ENCODE measurements at regions not wholly inside any gene's neighbourhood (a gene's known extent, or its start where the extent isn't known, plus 50 kb on each side); places are given as distances from the start of the nearest gene placed in this dataset.

DNA sequence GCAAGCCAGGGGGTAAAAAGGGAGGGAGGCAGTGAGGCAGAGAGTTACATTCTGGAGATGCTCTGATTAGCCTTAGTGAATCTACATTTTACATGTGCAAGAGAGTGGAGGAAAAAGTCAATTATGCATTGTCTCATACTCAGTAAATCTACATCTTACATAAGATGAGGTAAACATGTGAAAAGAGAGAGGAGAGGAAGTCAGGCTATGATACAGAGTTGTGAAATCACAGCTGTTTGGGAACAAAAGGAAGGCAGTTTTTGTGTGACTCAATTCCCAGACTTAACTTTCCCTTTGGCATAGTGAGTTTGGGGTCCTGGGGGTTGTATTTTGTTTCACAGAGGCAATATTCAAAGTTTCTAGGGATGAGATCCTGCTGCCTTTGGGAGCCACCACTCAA is 67.8 kb downstream of the GP2 start:
- H3K36me3 Mint-ChIP-seq = no peaks in the 10 kb centered on the region
- H3K4me3 Mint-ChIP-seq = no peak overlapping the region
- peaks cover 3 to 9% (median 4%) of the 10 kb centered on the region in 3 donors for H3K9me3 Mint-ChIP-seq
- no peak overlapping the region for H3K27ac Mint-ChIP-seq
- no peaks in the 10 kb centered on the region for H3K4me1 Mint-ChIP-seq
- peaks cover 7% of the 10 kb centered on the region for H3K27me3 Mint-ChIP-seq

DNA sequence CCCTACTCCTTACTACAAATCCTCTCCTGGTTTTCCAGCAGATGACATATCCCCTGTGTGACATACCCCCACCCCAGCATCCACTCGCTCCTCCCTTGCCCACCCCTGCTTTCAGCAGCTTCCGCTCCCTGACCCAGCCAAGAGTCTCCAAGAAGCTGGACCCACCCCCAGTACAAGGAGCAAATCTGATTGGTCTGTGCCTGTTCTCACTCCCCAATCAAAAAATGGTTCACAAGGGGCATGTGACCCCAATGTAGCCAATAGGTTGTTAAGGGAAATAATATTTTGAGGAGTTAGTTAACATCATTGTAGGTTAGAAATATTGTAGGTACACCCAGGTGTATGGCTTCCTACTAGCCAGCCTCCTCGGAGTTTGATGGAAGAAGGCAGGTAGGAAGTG is 70.1 kb downstream of the GP2 start:
- H3K4me1 Mint-ChIP-seq = no peaks in the 10 kb centered on the region
- H3K4me3 Mint-ChIP-seq = no peak overlapping the region
- H3K27ac Mint-ChIP-seq = no peak overlapping the region
- H3K27me3 Mint-ChIP-seq = peaks cover 4% of the 10 kb centered on the region
- no peaks in the 10 kb centered on the region for H3K36me3 Mint-ChIP-seq
- peaks cover 3 to 9% (median 6%) of the 10 kb centered on the region in 3 donors for H3K9me3 Mint-ChIP-seq

DNA sequence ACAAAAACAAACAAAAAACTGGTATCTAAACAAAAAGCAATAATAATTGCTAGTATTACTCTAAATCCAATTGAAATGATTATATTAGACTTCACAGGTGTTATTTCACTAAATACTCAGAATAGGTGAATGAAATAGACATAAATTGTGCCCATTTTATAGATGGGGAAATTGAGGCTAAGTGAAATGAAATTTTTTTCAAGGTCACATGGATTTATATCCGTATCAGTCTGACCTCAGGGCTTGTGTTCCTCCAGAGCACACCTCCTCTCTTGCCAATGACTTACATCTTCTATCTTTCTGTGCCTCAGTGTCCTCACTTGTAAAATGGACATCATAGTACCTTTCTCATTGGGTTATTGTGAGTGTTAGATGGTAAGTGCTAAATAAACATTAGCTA is 72.3 kb downstream of the GP2 start:
- peaks cover 3 to 9% (median 4%) of the 10 kb centered on the region in 3 donors for H3K9me3 Mint-ChIP-seq
- no peak overlapping the region for H3K27ac Mint-ChIP-seq
- no peaks in the 10 kb centered on the region for H3K36me3 Mint-ChIP-seq
- H3K4me1 Mint-ChIP-seq = no peaks in the 10 kb centered on the region
- H3K27me3 Mint-ChIP-seq = peaks cover 1% of the 10 kb centered on the region
- H3K4me3 Mint-ChIP-seq = no peak overlapping the region

DNA sequence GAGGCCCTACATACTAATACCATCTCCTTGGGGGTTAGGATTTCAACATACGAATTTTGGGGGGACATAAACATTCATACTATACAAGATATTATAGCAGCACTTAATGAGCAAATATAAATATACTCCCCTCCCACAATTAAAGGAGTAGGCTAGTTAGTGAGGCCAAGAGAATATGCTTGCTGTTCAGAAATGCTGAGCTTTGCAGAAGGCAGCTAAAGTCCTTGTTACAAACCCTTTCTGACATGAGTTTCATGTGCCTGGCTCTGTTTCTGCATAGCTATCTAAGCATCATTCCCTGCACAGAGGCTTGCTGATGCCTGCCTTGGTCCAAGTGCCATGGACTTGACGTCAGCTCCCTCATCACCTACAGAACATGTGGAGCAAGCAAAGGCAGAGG is 73.5 kb downstream of the GP2 start:
- H3K9me3 Mint-ChIP-seq = peaks cover 0 to 6% (median 0%) of the 10 kb centered on the region in 3 donors
- no peaks in the 10 kb centered on the region for H3K36me3 Mint-ChIP-seq
- H3K4me3 Mint-ChIP-seq = no peak overlapping the region
- no peak overlapping the region for H3K27ac Mint-ChIP-seq
- H3K27me3 Mint-ChIP-seq = peaks cover 1% of the 10 kb centered on the region
- H3K4me1 Mint-ChIP-seq = no peaks in the 10 kb centered on the region

DNA sequence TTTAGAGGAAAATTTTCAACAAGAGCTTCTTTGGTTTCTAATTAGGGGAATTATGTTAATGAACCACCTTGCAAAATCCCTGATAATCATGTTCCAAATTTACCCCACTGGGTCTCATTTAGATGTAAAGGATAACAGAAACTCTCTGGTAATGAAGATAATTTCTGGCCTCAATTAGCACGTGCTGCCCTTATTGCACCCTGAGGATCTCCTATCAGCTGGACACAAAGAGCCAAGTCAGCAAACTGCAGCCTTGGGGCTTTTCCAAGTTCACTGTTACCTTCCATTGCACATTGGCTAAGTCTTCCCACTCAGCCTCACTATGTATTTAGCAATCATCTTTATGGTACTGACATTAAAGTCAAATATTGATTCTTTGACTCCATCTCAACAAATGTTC is 78.1 kb downstream of the GP2 start:
- Mint-ChIP-seq H3K9me3 (peaks cover 0 to 6% (median 2%) of the 10 kb centered on the region in 3 donors), H3K4me1 (no peaks in the 10 kb centered on the region), H3K27ac (no peak overlapping the region), H3K27me3 (peaks cover 7% of the 10 kb centered on the region), H3K4me3 (no peak overlapping the region), H3K36me3 (no peaks in the 10 kb centered on the region)

DNA sequence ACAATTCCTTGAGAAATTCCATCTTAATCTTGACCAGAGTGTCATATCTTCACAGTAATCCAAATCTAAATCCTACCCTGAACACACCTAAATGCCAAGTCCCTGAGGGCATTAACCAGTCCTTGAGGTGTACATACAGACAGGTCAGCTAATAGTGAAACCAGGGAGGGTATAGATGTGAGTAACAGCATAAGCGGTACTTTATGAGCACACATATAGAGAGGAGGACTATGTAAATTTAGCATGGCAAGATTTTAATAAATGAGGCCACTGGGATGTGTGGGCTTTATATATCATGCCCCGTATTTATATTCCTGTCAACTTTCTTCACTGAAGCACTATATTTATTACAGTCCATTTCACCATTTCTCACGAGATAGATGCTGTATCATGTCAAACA is 80.2 kb downstream of the GP2 start:
- H3K9me3 Mint-ChIP-seq = peaks cover 0 to 6% (median 2%) of the 10 kb centered on the region in 3 donors
- no peaks in the 10 kb centered on the region for H3K4me1 Mint-ChIP-seq
- H3K36me3 Mint-ChIP-seq = no peaks in the 10 kb centered on the region
- no peak overlapping the region for H3K27ac Mint-ChIP-seq
- peaks cover 8% of the 10 kb centered on the region for H3K27me3 Mint-ChIP-seq
- no peak overlapping the region for H3K4me3 Mint-ChIP-seq

DNA sequence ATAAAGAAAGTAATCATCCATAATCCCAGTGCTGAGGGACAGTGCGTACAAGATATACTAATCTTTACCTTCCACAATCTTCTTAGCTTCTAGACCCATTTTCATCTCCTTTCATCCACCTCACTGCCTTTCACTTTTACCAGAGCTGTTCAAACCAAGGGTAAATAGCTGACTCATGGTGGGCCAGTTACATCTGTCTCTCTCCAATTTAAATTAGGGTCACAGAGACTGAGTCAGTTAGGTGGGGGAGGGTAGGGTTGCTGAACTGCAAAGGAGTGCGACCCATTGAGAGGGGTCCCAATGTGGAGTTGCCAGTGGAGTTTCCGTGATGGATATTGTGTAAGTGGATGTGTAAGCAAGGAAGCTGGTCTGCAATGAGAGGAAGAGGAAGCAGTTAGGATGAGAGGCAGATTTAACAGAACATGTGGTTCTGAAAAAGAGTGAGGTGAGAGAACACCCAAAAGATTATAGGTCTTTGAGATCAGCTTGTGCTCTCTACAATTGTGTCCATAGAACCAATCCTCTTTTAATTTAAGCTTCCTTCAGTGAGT is 83.5 kb downstream of the GP2 start:
- Mint-ChIP-seq H3K27ac (no peak overlapping the region), H3K36me3 (no peaks in the 10 kb centered on the region), H3K27me3 (peaks cover 14% of the 10 kb centered on the region), H3K9me3 (peaks cover 2 to 5% (median 4%) of the 10 kb centered on the region in 3 donors), H3K4me1 (no peaks in the 10 kb centered on the region), H3K4me3 (no peak overlapping the region)

DNA sequence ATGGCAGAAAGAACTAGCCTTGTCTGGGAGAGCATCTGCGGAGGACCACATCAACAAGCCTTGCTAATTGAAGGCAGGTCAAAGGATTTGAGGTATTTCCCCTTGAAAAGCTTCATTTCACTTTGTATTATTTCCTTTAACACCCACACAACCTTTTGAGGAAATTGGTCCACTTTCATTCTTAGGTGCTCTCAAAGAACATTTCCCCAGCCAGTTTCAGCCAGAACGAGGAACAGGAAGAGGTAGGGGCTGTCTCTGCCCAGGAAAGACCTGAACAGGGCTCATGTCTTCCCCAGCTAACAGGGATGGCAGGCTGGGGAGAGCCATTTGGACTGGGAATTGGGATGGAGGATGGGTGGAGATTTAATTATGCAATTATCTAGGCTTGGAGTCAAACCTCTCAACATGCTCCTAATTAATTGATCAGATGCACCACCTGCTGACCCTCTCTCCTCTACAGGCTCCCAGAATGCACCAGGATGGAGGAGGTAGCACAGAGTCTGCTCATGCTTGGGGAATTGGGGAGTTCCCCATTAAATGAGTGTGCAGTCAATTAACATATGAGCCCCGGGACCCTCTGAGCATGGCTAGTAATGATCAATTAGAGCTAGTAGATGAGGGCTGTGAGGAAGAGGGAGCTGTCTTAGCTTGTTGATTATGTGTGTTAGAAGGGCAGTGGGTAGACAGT is 84.6 kb downstream of the GP2 start:
- Mint-ChIP-seq H3K4me3 (no peak overlapping the region), H3K27me3 (peaks cover 14% of the 10 kb centered on the region), H3K9me3 (peaks cover 2 to 5% (median 4%) of the 10 kb centered on the region in 3 donors), H3K36me3 (no peaks in the 10 kb centered on the region), H3K27ac (no peak overlapping the region), H3K4me1 (no peaks in the 10 kb centered on the region)

DNA sequence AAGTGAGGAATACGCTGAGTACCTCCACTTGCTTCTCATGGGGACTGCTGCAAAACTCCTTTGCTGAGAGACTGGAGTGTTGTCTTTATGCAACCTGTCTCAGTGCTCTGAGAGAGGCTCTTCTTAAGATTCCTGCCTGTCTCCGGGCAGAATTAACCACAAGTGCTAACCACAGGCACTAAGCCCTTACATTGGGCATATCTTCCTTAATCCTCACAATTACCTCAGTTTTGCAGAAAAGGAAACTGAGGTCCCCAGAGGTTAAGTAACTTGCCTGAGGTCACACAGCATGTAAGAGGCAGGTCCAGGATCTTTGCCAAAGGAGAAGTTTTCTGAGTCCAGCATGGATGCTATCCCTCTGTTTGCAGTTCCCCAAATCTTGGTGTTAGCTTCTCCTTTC is 86.0 kb downstream of the GP2 start:
- Mint-ChIP-seq H3K27me3 (peaks cover 14% of the 10 kb centered on the region), H3K27ac (no peak overlapping the region), H3K9me3 (peaks cover 2 to 5% (median 4%) of the 10 kb centered on the region in 3 donors), H3K4me1 (no peaks in the 10 kb centered on the region), H3K4me3 (no peak overlapping the region), H3K36me3 (no peaks in the 10 kb centered on the region)

DNA sequence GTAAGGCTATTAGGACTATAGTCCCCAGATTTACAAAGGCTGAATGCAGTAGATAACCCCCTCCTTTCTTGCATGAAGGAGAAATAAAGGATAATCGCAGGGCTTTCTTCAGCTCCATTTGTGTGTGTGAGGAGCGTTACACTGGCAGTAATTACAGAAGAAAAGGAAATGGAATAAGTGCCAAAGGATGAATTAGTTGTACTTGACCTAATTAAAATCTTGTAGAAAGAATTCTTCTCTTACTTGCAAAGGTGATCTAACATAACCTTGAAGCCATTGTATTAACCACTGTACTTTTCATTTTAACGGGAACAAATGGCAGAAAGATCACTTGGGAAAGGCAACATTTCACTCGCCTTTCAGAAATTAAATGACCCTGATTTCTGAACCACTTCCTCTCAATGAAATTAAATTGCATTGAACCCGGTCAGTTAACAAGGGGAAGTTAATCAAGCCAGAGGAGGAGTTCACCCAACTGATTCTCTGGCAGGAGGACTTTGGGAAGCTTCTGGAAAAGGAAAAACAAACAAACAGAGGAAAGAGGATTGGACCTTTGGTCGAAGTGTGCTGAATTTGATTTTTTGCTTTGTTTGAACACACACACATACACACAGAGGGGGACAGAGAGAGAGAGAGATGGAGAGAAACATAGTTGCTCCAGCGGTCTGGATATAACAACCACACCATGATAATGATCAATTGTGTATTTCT is 90.6 kb downstream of the GP2 start:
- Mint-ChIP-seq H3K4me3 (no peak overlapping the region), H3K9me3 (peaks cover 0 to 5% (median 2%) of the 10 kb centered on the region in 3 donors), H3K27ac (no peak overlapping the region), H3K36me3 (no peaks in the 10 kb centered on the region), H3K4me1 (no peaks in the 10 kb centered on the region), H3K27me3 (peaks cover 10% of the 10 kb centered on the region)

DNA sequence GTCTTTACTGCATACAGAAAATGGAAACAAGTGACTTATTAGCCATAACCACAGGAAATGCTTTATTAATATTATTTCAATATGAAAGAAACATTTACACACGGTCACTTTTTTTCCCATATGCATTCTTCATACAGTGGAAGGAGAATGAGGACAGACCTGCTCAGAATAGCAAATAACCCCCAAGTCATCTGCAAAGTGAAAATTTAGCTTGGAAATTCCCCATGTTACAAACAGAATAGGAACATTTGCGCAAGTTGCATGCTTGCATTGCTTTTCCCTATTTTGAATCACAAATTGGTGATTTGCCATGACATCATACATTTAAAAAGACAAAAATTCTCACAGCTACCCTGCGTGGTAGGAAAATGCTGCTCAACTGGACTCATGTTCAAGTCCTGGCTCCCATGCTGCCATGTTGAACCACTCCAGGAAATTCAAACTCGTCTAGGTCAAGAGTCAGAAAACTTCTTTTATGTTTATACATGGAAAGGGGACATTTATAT is 102.0 kb downstream of the GP2 start:
- no peak overlapping the region for H3K27ac Mint-ChIP-seq
- peaks cover 2% of the 10 kb centered on the region for H3K36me3 Mint-ChIP-seq
- peaks cover 5 to 8% (median 7%) of the 10 kb centered on the region in 3 donors for H3K9me3 Mint-ChIP-seq
- H3K27me3 Mint-ChIP-seq = peaks cover 4% of the 10 kb centered on the region
- no peaks in the 10 kb centered on the region for H3K4me1 Mint-ChIP-seq
- H3K4me3 Mint-ChIP-seq = no peak overlapping the region

DNA sequence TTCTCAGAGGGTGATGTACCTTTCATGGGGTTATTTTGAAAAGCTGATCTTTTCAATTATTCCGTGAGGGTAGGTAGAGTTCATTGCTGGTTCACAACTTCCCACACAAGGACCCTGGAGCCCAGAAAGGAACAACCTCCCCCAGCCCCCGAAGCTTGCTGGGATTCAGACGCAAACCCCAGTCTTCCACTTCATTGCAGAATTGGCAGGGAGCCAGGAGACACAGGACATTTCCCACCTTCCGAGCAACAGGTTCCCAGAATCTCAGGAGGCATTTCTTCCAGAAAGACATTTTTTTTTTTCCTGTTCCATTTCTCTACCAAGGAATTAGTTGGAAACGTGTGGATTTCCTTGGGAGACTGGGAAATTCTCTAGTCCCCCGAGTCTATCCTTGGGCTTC is 106.1 kb downstream of the GP2 start:
- Mint-ChIP-seq H3K4me3 (no peak overlapping the region), H3K36me3 (peaks cover 2% of the 10 kb centered on the region), H3K27me3 (peaks cover 7% of the 10 kb centered on the region), H3K27ac (no peak overlapping the region), H3K4me1 (no peaks in the 10 kb centered on the region), H3K9me3 (peaks cover 2 to 4% (median 3%) of the 10 kb centered on the region in 3 donors)

DNA sequence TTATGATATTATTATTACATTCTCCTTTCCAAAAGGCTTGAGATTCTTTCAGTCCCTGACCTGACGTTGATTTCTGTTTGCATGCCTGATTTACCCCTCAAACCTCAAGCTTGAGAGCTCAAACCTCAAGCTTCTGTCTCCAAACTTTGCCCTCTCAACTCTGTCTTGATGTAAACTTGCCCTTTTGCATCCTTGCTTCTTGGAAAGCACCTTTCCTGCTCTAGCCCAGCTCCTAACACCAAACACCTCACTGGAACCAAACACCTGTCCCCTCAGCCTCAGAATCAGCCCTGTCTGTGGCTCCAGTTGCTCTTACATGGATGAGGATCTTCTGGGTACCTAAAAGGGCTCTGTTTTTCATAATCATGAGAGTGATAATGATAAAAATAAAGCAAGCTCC is 109.2 kb downstream of the GP2 start:
- H3K4me1 Mint-ChIP-seq = no peaks in the 10 kb centered on the region
- peaks cover 8% of the 10 kb centered on the region for H3K27me3 Mint-ChIP-seq
- peaks cover 1 to 3% (median 2%) of the 10 kb centered on the region in 3 donors for H3K9me3 Mint-ChIP-seq
- no peak overlapping the region for H3K4me3 Mint-ChIP-seq
- peak overlapping the region in 1 of 3 donors; percentile 54 for H3K27ac Mint-ChIP-seq
- peaks cover 2% of the 10 kb centered on the region for H3K36me3 Mint-ChIP-seq

DNA sequence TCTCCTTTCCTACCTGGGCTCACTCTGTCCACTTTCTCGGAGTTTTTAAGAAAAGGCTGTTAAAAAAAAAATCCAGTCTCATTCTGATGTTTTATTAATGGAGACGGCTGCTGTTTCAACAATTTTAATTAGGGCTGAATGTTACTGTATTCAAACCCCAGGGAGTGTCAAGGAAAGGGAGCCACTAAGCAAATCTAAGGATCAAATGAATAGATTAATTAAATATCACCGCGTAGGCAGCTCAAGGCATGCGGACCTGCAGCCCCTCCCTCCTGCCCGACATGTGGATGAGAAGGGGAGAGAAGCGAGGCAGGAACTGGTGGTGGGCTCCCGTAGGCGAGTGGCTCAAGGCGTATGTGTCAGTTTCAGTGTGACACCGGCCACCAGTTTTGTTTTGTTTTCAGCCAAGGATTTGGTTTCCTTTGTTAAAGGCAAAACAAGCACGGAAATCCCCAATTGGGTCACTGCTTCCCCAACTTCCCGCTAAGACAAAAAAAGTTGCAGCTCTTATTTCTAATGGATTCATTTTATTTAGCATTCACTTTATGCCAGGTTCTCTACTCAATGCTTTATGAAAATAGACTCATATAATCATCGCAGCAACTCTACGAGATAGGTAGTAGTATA is 110.6 kb downstream of the GP2 start:
- Mint-ChIP-seq H3K9me3 (peaks cover 1 to 3% (median 2%) of the 10 kb centered on the region in 3 donors), H3K4me1 (no peaks in the 10 kb centered on the region), H3K27ac (no peak overlapping the region), H3K4me3 (peak overlapping the region in 1 of 4 donors; percentile 17), H3K27me3 (peaks cover 6% of the 10 kb centered on the region), H3K36me3 (peaks cover 2% of the 10 kb centered on the region)

DNA sequence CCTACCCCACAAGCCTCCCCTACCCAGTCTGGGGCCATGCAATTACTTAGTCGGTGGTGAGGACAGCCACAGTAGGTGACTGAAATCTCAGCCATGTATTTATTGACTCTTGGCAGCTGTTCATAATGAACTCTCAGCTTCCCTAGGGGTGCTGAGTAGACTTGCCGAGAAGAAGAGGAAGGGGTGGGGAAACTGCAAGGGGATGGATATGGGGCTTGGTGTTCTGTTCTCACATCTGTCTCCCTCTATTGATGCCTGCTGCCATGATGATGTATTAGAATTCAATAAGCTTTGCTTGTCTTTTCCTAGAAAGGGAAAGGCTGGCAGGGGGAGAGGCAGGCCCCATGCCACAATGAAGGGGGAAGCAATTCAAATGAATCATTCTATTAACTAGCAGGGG is 112.9 kb downstream of the GP2 start:
- H3K9me3 Mint-ChIP-seq = peaks cover 4 to 14% (median 8%) of the 10 kb centered on the region in 3 donors
- peaks cover 4% of the 10 kb centered on the region for H3K27me3 Mint-ChIP-seq
- H3K4me3 Mint-ChIP-seq = no peak overlapping the region
- no peaks in the 10 kb centered on the region for H3K4me1 Mint-ChIP-seq
- no peaks in the 10 kb centered on the region for H3K36me3 Mint-ChIP-seq
- no peak overlapping the region for H3K27ac Mint-ChIP-seq

Measured in IgD-negative memory B cell (primary cell).